H9 (cell line): ENCODE measurements at regions not wholly inside any gene's neighbourhood (a gene's known extent, or its start where the extent isn't known, plus 50 kb on each side); places are given as distances from the start of the nearest gene placed in this dataset.

Source experiments
- DNase-seq: peaks from one replicate; pipeline ENCODE4 v3.0.0-alpha.2; 2017
- H2AFZ ChIP-seq: one replicate; pipeline ENCODE4 v1.6.1; 2013; ENCODE audit warnings: mild to moderate bottlenecking, low read length, control low read depth, moderate library complexity
- H2AK5ac ChIP-seq: 2 replicates; pipeline ENCODE4 v1.6.1; 2013; ENCODE audit warnings: low read length, control low read depth, mixed read lengths; ENCODE audit not compliant: insufficient read length
- H2BK120ac ChIP-seq: one replicate; pipeline ENCODE4 v1.6.1; 2013; ENCODE audit warnings: low read depth, mild to moderate bottlenecking, low read length, control low read depth, inconsistent platforms; ENCODE audit not compliant: poor library complexity, severe bottlenecking
- H2BK12ac ChIP-seq: 2 replicates; pipeline ENCODE4 v1.6.1; 2013; ENCODE audit warnings: low read length, control low read depth, mixed read lengths, low read depth; ENCODE audit not compliant: insufficient read length
- H2BK15ac ChIP-seq: 2 replicates; pipeline ENCODE4 v1.6.1; 2013; ENCODE audit warnings: low read depth, low read length, control low read depth
- H2BK20ac ChIP-seq: one replicate; pipeline ENCODE4 v1.6.1; 2013; ENCODE audit warnings: low read depth, mild to moderate bottlenecking, low read length, control low read depth, inconsistent platforms; ENCODE audit not compliant: poor library complexity, severe bottlenecking
- H2BK5ac ChIP-seq: 2 replicates; pipeline ENCODE4 v1.6.1; 2013; ENCODE audit warnings: low read length, control low read depth, mixed read lengths; ENCODE audit not compliant: insufficient read length
- H3K14ac ChIP-seq: 2 replicates; pipeline ENCODE4 v1.6.1; 2013; ENCODE audit warnings: low read length, control low read depth; ENCODE audit not compliant: insufficient read depth
- H3K18ac ChIP-seq: 2 replicates; pipeline ENCODE4 v1.6.1; 2013; ENCODE audit warnings: low read depth, mild to moderate bottlenecking, mixed read lengths, low read length, control low read depth; ENCODE audit not compliant: insufficient read length
- H3K23ac ChIP-seq: 2 replicates; pipeline ENCODE4 v1.6.1; 2013; ENCODE audit warnings: low read length, control low read depth, mixed read lengths, low read depth; ENCODE audit not compliant: insufficient read length
- H3K23me2 ChIP-seq: 2 replicates; pipeline ENCODE4 v1.6.1; 2013; ENCODE audit warnings: low read depth, mild to moderate bottlenecking, mixed read lengths, low read length, control low read depth; ENCODE audit not compliant: insufficient read length, poor library complexity, severe bottlenecking
- H3K27ac ChIP-seq: 2 replicates; pipeline ENCODE4 v1.5.1; 2013; ENCODE audit warnings: low read length, control low read depth, mixed read lengths, low read depth; ENCODE audit not compliant: insufficient read length
- H3K27me3 ChIP-seq: 2 replicates; pipeline ENCODE4 v1.6.1; 2013; ENCODE audit warnings: low read length, control low read depth, inconsistent platforms; ENCODE audit not compliant: insufficient read depth
- H3K4ac ChIP-seq: 2 replicates; pipeline ENCODE4 v1.6.1; 2013; ENCODE audit warnings: low read depth, mild to moderate bottlenecking, control low read depth, inconsistent platforms, low read length, moderate library complexity
- H3K4me1 ChIP-seq: 2 replicates; pipeline ENCODE4 v1.6.1; 2013; ENCODE audit warnings: low read length, control low read depth, inconsistent platforms; ENCODE audit not compliant: insufficient read depth
- H3K4me2 ChIP-seq: 2 replicates; pipeline ENCODE4 v1.6.1; 2013; ENCODE audit warnings: low read length, control low read depth, mixed read lengths; ENCODE audit not compliant: insufficient read length, insufficient read depth
- H3K56ac ChIP-seq: 2 replicates; pipeline ENCODE4 v1.6.1; 2013; ENCODE audit warnings: low read depth, mild to moderate bottlenecking, mixed read lengths, low read length, control low read depth; ENCODE audit not compliant: insufficient read length
- H3K79me1 ChIP-seq: 2 replicates; pipeline ENCODE4 v1.6.1; 2013; ENCODE audit warnings: low read depth, mild to moderate bottlenecking, moderate library complexity, low read length, control low read depth, inconsistent platforms; ENCODE audit not compliant: insufficient read depth, poor library complexity, severe bottlenecking
- H3K79me2 ChIP-seq: 2 replicates; pipeline ENCODE4 v1.6.1; 2013; ENCODE audit warnings: low read length, control low read depth, inconsistent platforms; ENCODE audit not compliant: insufficient read depth
- H3K9ac ChIP-seq: 2 replicates; pipeline ENCODE4 v1.6.1; 2013; ENCODE audit warnings: low read length, control low read depth, mixed read lengths; ENCODE audit not compliant: insufficient read length; ENCODE audit errors: extremely low read depth
- H3K9me3 ChIP-seq: one replicate; pipeline ENCODE4 v1.6.1; 2013; ENCODE audit warnings: low read depth, low read length, inconsistent platforms; ENCODE audit not compliant: control insufficient read depth
- H3T11ph ChIP-seq: one replicate; pipeline ENCODE4 v1.6.1; 2013; ENCODE audit warnings: mild to moderate bottlenecking, low read length, control low read depth, inconsistent platforms
- H4K20me1 ChIP-seq: one replicate; pipeline ENCODE4 v1.6.1; 2013; ENCODE audit not compliant: control insufficient read depth, insufficient read length, insufficient read depth
- H4K5ac ChIP-seq: 2 replicates; pipeline ENCODE4 v1.6.1; 2013; ENCODE audit warnings: low read depth, mild to moderate bottlenecking, mixed read lengths, low read length, control low read depth; ENCODE audit not compliant: insufficient read length
- H4K8ac ChIP-seq: replicated peaks from 2 replicates; pipeline ENCODE4 v1.6.1; 2013; ENCODE audit warnings: low read length, control low read depth, mixed read lengths, low read depth; ENCODE audit not compliant: insufficient read length
- H4K91ac ChIP-seq: 2 replicates; pipeline ENCODE4 v1.6.1; 2013; ENCODE audit warnings: low read depth, mild to moderate bottlenecking, moderate library complexity, mixed read lengths, low read length, control low read depth; ENCODE audit not compliant: insufficient read length
- H3K27ac Mint-ChIP-seq, 3 experiments: 2 replicates in 2 of 3; 3 replicates in 1 of 3; pipeline ENCODE4 v1.8.0; 2020 to 2021; ENCODE audit warnings: mixed read lengths in 3 of 3, mild to moderate bottlenecking in 1 of 3, moderate library complexity in 1 of 3
- H3K27me3 Mint-ChIP-seq: 2 replicates; pipeline ENCODE4 v1.8.0; 2021; ENCODE audit warnings: low read depth, mild to moderate bottlenecking, moderate library complexity, mixed read lengths
- H3K36me3 Mint-ChIP-seq, 3 experiments: 2 replicates in 2 of 3; 3 replicates in 1 of 3; pipeline ENCODE4 v1.8.0; 2020 to 2021; ENCODE audit warnings: low read depth in 3 of 3, mixed read lengths in 3 of 3; ENCODE audit not compliant: insufficient read depth in 1 of 3
- H3K4me1 Mint-ChIP-seq, 2 experiments: 2 replicates each; pipeline ENCODE4 v1.8.0; 2020; ENCODE audit warnings: mixed read lengths in 2 of 2
- H3K4me3 Mint-ChIP-seq, 2 experiments: 2 replicates in 1 of 2; 3 replicates in 1 of 2; pipeline ENCODE4 v1.8.0; 2020 to 2021; ENCODE audit warnings: mild to moderate bottlenecking in 2 of 2, mixed read lengths in 2 of 2, moderate library complexity in 1 of 2
- H3K9me3 Mint-ChIP-seq, 2 experiments: 2 replicates in 1 of 2; 3 replicates in 1 of 2; pipeline ENCODE4 v1.8.0; 2020; ENCODE audit warnings: mild to moderate bottlenecking in 2 of 2, mixed read lengths in 2 of 2, moderate library complexity in 1 of 2
- WGBS: extraction: QIAGEN DNeasy Blood & Tissue Kit; methylation state at CpG from one replicate; pipeline ENCODE4 v1.1.7; 2013; ENCODE audit warnings: missing lambda C conversion rate, low lambda C conversion rate, mixed read lengths; ENCODE audit not compliant: insufficient read length; ENCODE audit errors: extremely low coverage; 5-methylcytosine and 5-hydroxymethylcytosine counted together
- TF ChIP-seq, protein P1 (sequence below): fragments of 200-600 bp; sonication (generic); conservative IDR thresholded peaks from 3 replicates; pipeline ENCODE4 v1.8.0; 2021; ENCODE audit warnings: antibody characterized with exemption, mild to moderate bottlenecking

DNA sequence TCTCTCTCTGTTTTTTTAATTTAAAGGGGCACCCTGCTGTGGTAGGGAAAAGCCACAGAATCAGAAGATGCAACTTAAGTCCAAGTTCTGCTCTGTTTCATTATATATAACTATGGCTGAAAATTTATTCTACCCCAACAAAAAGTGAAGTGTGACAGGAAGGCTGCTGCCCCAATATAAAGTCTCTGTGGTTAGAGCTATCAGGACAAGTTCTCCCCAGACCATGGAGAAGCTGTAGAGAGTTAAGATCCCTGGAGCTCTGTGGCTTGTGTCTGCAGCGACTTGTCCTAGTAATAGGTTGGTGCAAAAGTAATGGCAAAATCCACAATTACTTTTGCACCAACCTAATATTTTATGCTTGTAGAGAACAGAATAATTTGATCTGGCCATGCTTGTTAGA, 250.9 kb downstream of the PSAT1 start:
- H2BK120ac ChIP-seq = no peak overlapping the region
- no CpG with 5 or more reads among the region's 1 CpG for WGBS
- H2BK15ac ChIP-seq = no peak overlapping the region
- no peaks in the 10 kb centered on the region for H3K23me2 ChIP-seq
- H3K79me1 ChIP-seq = no peaks in the 10 kb centered on the region
- no peak overlapping the region for H2BK12ac ChIP-seq
- H2AFZ ChIP-seq = no peak overlapping the region
- Mint-ChIP-seq H3K36me3 (peaks cover 0 to 14% (median 6%) of the 10 kb centered on the region in 3 experiments; a peak in 5 of 7 replicates), H3K27me3 (no peaks in the 10 kb centered on the region), H3K4me3 (no peak overlapping the region), H3K4me1 (peaks cover 21 to 22% of the 10 kb centered on the region in 2 experiments), H3K9me3 (peaks cover 4 to 5% of the 10 kb centered on the region in 2 experiments; a peak in 4 of 5 replicates), H3K27ac (no peak overlapping the region)
- no peaks in the 10 kb centered on the region for H4K20me1 ChIP-seq
- no peaks in the 10 kb centered on the region for H3K27me3 ChIP-seq
- H3K4me1 ChIP-seq = no peaks in the 10 kb centered on the region; the same call in 1 of the 2 replicates
- H4K5ac ChIP-seq = no peak overlapping the region
- H3T11ph ChIP-seq = no peak overlapping the region
- TF ChIP-seq, protein P1, sequence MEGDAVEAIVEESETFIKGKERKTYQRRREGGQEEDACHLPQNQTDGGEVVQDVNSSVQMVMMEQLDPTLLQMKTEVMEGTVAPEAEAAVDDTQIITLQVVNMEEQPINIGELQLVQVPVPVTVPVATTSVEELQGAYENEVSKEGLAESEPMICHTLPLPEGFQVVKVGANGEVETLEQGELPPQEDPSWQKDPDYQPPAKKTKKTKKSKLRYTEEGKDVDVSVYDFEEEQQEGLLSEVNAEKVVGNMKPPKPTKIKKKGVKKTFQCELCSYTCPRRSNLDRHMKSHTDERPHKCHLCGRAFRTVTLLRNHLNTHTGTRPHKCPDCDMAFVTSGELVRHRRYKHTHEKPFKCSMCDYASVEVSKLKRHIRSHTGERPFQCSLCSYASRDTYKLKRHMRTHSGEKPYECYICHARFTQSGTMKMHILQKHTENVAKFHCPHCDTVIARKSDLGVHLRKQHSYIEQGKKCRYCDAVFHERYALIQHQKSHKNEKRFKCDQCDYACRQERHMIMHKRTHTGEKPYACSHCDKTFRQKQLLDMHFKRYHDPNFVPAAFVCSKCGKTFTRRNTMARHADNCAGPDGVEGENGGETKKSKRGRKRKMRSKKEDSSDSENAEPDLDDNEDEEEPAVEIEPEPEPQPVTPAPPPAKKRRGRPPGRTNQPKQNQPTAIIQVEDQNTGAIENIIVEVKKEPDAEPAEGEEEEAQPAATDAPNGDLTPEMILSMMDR = no peak
- H2BK20ac ChIP-seq = no peak overlapping the region
- H3K23ac ChIP-seq = no peak overlapping the region
- H2AK5ac ChIP-seq = no peak overlapping the region
- no peak overlapping the region for H4K91ac ChIP-seq
- H3K14ac ChIP-seq = no peak overlapping the region
- H3K18ac ChIP-seq = no peak overlapping the region
- no peak overlapping the region for H4K8ac ChIP-seq
- no peak overlapping the region for H3K56ac ChIP-seq
- H3K79me2 ChIP-seq = no peaks in the 10 kb centered on the region
- H3K9me3 ChIP-seq = no peaks in the 10 kb centered on the region
- H3K4me2 ChIP-seq = no peak overlapping the region
- no peak overlapping the region for H3K4ac ChIP-seq
- H3K27ac ChIP-seq = no peak overlapping the region
- no peak for DNase-seq
- H3K9ac ChIP-seq = no peak overlapping the region
- H2BK5ac ChIP-seq = no peak overlapping the region
